ENCODE measurements at regions not wholly inside any gene's neighbourhood (a gene's known extent, or its start where the extent isn't known, plus 50 kb on each side); places are given as distances from the start of the nearest gene placed in this dataset.

- no peak for TF ChIP-seq CTCF (conservative IDR thresholded peaks at IDR 0.05; ENCODE audit: low read depth)
- no peak for DNase-seq (ENCODE audit: low spot score)
- CTCF ChIA-PET, result no interaction called here
- POLR2A ChIA-PET (ENCODE audit: low non-redundant PET), result no interaction called here
- H3K27ac ChIP-seq, result no peak overlapping the region
Observed at GRCh38 chr2:167703441-167703840, 544.0 kb downstream of the STK39 start.

GRCh38 chr2:167702227-167702626 lies 545.2 kb downstream of the STK39 start:
- POLR2A ChIA-PET (ENCODE audit: low non-redundant PET), result no interaction called here
- TF ChIP-seq CTCF (conservative IDR thresholded peaks at IDR 0.05; ENCODE audit: low read depth), result no peak
- CTCF ChIA-PET, result no interaction called here
- no peak overlapping the region for H3K27ac ChIP-seq
- no peak for DNase-seq (ENCODE audit: low spot score)

DNA sequence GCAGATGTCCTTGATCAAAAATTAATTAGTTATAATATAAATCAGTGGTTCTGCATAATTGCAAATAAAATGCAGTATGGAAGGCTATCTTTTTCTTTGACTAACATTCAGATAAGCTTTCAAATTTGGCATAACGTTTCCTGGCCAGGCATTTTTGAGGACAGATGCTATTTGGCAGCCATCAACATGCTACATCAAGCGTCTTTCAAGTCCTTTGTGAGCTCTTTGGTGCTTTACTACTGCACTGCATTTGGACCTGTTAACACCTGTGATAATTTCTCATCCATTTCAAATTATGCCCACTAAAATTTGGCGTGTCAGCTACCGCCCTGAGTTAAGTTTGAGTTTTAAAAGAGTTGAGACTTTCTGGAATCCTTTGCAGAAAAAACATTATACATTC lies 545.7 kb downstream of the STK39 start:
- TF ChIP-seq CTCF (conservative IDR thresholded peaks at IDR 0.05; ENCODE audit: low read depth), result no peak
- H3K27ac ChIP-seq, result no peak overlapping the region
- ChIA-PET CTCF (no interaction called here), POLR2A (ENCODE audit: low non-redundant PET) (no interaction called here)
- no peak for DNase-seq (ENCODE audit: low spot score)

DNA sequence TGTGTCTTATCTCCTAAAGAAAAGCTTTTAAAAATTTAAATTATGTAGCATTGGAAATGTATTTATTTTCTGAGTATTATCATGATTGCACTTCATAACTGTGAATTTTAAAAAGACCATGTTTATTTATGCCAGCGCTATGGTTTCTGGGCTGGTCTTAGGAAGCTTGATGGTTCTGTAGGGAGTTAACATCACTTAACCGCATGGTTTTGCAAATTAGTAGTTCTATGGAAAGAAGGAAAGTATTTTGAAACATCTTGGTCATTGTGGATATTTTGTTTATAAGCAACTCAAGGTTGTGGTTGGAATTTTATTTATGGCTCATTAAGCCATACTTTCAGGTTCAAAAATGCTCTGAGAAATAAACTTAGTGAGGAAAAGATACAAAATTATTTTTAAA lies 549.4 kb downstream of the STK39 start:
- CTCF ChIA-PET, result interaction anchor here (0.6 kb wide), 1 partner anchor 148 kb away, joined by 4 read pairs; no protein-coding TSS in a partner anchor
- DNase-seq (ENCODE audit: low spot score), result no peak
- POLR2A ChIA-PET (ENCODE audit: low non-redundant PET), result no interaction called here
- TF ChIP-seq CTCF (conservative IDR thresholded peaks at IDR 0.05; ENCODE audit: low read depth), result no peak
- H3K27ac ChIP-seq, result no peak overlapping the region

- TF ChIP-seq CTCF (conservative IDR thresholded peaks at IDR 0.05; ENCODE audit: low read depth), result no peak
- ChIA-PET POLR2A (ENCODE audit: low non-redundant PET) (no interaction called here), CTCF (interaction anchor here (0.6 to 0.7 kb wide), 2 partner anchors 15 to 147 kb away, joined by 3 to 4 read pairs; no protein-coding TSS in a partner anchor)
- DNase-seq (ENCODE audit: low spot score), result no peak
- H3K27ac ChIP-seq, result no peak overlapping the region
Observed at GRCh38 chr2:167697194-167697593, 550.2 kb downstream of the STK39 start.

- POLR2A ChIA-PET (ENCODE audit: low non-redundant PET), result no interaction called here
- no peak overlapping the region for H3K27ac ChIP-seq
- DNase-seq (ENCODE audit: low spot score), result no peak
- CTCF ChIA-PET, result no interaction called here
- TF ChIP-seq CTCF (conservative IDR thresholded peaks at IDR 0.05; ENCODE audit: low read depth), result no peak
Observed at GRCh38 chr2:167692936-167693335, 554.5 kb downstream of the STK39 start.

- ChIA-PET CTCF (no interaction called here), POLR2A (ENCODE audit: low non-redundant PET) (no interaction called here)
- H3K27ac ChIP-seq, result no peak overlapping the region
- no peak for DNase-seq (ENCODE audit: low spot score)
- no peak for TF ChIP-seq CTCF (conservative IDR thresholded peaks at IDR 0.05; ENCODE audit: low read depth)
Observed at GRCh38 chr2:167692191-167692590, 555.2 kb downstream of the STK39 start.
